Naive thymus-derived CD4-positive, alpha-beta T cell (primary cell): ENCODE measurements at regions not wholly inside any gene's neighbourhood (a gene's known extent, or its start where the extent isn't known, plus 50 kb on each side); places are given as distances from the start of the nearest gene placed in this dataset.
A peak's percentile ranks its signal among the peaks of the same experiment; 100 is the strongest.
"Not testable (repeated sequence)": the region's sequence is repeated elsewhere in the genome, so short reads cannot be mapped to it uniquely, and the experiment has no call there.

ENCODE experiments used
- ATAC-seq: fragments of 150-1000 bp; cut with Tn5 transposase; 2 replicates; pipeline ENCODE4 v1.10.0; 2021; ENCODE audit warnings: mild to moderate bottlenecking, moderate library complexity
- CTCF ChIA-PET: fragments of 350-600 bp; sonication (Branson Sonifier 250); formaldehyde crosslinking; loops from one replicate; lab custom pipeline; 2021; ENCODE audit warnings: antibody characterized with exemption; lab: Charles Lee
- POLR2A ChIA-PET: fragments of 350-600 bp; sonication (Branson Sonifier 250); formaldehyde crosslinking; loops from one replicate; lab custom pipeline; 2021; ENCODE audit warnings: antibody characterized with exemption, inconsistent platforms; lab: Charles Lee
- DNase-seq, 9 donors: peaks; one replicate each; pipeline versions ENCODE4 v3.0.0 to v3.0.0-alpha.2; 2020 to 2022; ENCODE audit warnings: mixed read lengths in 1 of 9
- H3K27ac ChIP-seq: one replicate; pipeline ENCODE4 v1.7.0; 2013; ENCODE audit warnings: mild to moderate bottlenecking, low read depth, low read length, moderate library complexity
- H3K27me3 ChIP-seq, 2 donors: one replicate each; pipeline ENCODE4 v1.7.0; 2013; ENCODE audit warnings: low read length in 2 of 2, mild to moderate bottlenecking in 2 of 2, moderate library complexity in 2 of 2; ENCODE audit not compliant: control insufficient read depth in 2 of 2, insufficient read depth in 2 of 2
- H3K36me3 ChIP-seq, 3 experiments: 1 replicate in 2 of 3; 2 replicates in 1 of 3; pipeline ENCODE4 v1.7.0; 2013; ENCODE audit warnings: low read length in 3 of 3, mild to moderate bottlenecking in 3 of 3, moderate library complexity in 1 of 3; ENCODE audit not compliant: insufficient read depth in 3 of 3, control insufficient read depth in 2 of 3
- H3K4me1 ChIP-seq, 2 donors: one replicate each; pipeline ENCODE4 v1.7.0; 2013; ENCODE audit warnings: low read length in 2 of 2, mild to moderate bottlenecking in 2 of 2, moderate library complexity in 1 of 2; ENCODE audit not compliant: control insufficient read depth in 2 of 2, insufficient read depth in 2 of 2
- H3K4me3 ChIP-seq: 2 replicates; pipeline ENCODE4 v1.7.0; 2013; ENCODE audit warnings: mild to moderate bottlenecking, low read length
- H3K9me3 ChIP-seq, 3 experiments: 1 replicate in 2 of 3; 2 replicates in 1 of 3; pipeline ENCODE4 v1.7.0; 2013; ENCODE audit warnings: low read length in 3 of 3; ENCODE audit not compliant: control insufficient read depth in 2 of 3
- H3K27ac Mint-ChIP-seq, 9 donors: one replicate each; pipeline ENCODE4 v1.8.0; 2020 to 2022; ENCODE audit warnings: mixed read lengths in 9 of 9, mild to moderate bottlenecking in 8 of 9, moderate library complexity in 5 of 9, inconsistent platforms in 2 of 9
- H3K27me3 Mint-ChIP-seq, 5 donors: one replicate each; pipeline ENCODE4 v1.8.0; 2021 to 2022; ENCODE audit warnings: mixed read lengths in 5 of 5, mild to moderate bottlenecking in 1 of 5
- H3K36me3 Mint-ChIP-seq, 5 donors: one replicate each; pipeline ENCODE4 v1.8.0; 2020 to 2022; ENCODE audit warnings: mixed read lengths in 5 of 5, mild to moderate bottlenecking in 3 of 5, inconsistent platforms in 1 of 5
- H3K4me1 Mint-ChIP-seq, 7 donors: one replicate each; pipeline ENCODE4 v1.8.0; 2020 to 2022; ENCODE audit warnings: mixed read lengths in 7 of 7, mild to moderate bottlenecking in 3 of 7, inconsistent platforms in 1 of 7
- H3K4me3 Mint-ChIP-seq, 10 donors: one replicate each; pipeline ENCODE4 v1.8.0; 2020 to 2022; ENCODE audit warnings: mild to moderate bottlenecking in 10 of 10, mixed read lengths in 10 of 10, moderate library complexity in 6 of 10, inconsistent platforms in 2 of 10
- H3K9me3 Mint-ChIP-seq, 11 donors: one replicate each; pipeline ENCODE4 v1.8.0; 2020 to 2022; ENCODE audit warnings: mixed read lengths in 11 of 11, mild to moderate bottlenecking in 4 of 11, inconsistent platforms in 1 of 11, moderate library complexity in 1 of 11
- intact Hi-C, 2 donors: fragments of 100-400 bp; cut with micrococcal nuclease; formaldehyde crosslinking; loops; one replicate each; pipeline ENCODE4 v1.15.1; 2023

DNA sequence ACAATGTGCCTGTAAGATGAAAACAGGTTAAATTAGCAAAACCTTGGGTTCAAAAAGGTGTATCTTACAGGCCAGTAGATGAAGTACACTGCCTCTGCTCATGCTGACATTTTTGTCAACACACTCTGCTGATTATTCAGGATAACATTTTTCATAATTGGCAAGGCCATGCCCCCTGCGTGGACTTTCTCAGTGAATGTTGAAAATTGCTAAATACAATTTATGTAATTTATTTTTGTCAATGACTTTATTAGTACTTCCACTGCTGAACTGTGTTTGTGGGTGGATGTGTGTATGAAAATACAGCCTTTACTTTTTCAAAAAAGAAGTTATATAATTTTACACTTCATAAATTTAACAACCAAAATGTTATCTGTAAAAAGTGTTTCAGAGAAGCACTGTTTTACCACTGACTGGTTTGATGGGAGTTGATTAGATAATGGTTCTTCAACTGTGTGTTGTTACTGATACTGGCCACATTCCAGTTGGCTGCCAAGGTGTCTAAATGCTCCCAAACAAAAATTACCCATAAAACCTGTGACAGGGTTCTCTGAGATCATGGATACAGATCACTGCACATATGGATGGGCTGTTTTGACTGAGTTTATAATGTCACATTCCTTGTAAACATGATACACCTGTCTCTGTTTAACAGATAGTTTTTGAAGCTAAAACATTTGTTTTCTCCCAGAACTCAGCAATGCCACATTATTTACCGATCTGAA is 151.9 kb upstream of the SLC7A11 start:
- Histone ChIP-seq H3K27me3 (no peaks in the 10 kb centered on the region), H3K4me3 (no peak overlapping the region), H3K4me1 (no peaks in the 10 kb centered on the region), H3K9me3 (no peaks in the 10 kb centered on the region), H3K27ac (no peak overlapping the region), H3K36me3 (no peaks in the 10 kb centered on the region)
- peaks cover 0 to 13% (median 0%) of the 10 kb centered on the region in 11 donors for H3K9me3 Mint-ChIP-seq
- no peak for DNase-seq
- POLR2A ChIA-PET = no interaction called here
- no peak for ATAC-seq
- H3K27me3 Mint-ChIP-seq = peaks cover 0 to 5% (median 0%) of the 10 kb centered on the region in 5 donors
- H3K4me3 Mint-ChIP-seq = no peak overlapping the region
- peaks cover 0 to 6% (median 0%) of the 10 kb centered on the region in 7 donors for H3K4me1 Mint-ChIP-seq
- no peaks in the 10 kb centered on the region for H3K36me3 Mint-ChIP-seq
- intact Hi-C loops = no loop called here
- no peak overlapping the region for H3K27ac Mint-ChIP-seq
- CTCF ChIA-PET = no interaction called here

DNA sequence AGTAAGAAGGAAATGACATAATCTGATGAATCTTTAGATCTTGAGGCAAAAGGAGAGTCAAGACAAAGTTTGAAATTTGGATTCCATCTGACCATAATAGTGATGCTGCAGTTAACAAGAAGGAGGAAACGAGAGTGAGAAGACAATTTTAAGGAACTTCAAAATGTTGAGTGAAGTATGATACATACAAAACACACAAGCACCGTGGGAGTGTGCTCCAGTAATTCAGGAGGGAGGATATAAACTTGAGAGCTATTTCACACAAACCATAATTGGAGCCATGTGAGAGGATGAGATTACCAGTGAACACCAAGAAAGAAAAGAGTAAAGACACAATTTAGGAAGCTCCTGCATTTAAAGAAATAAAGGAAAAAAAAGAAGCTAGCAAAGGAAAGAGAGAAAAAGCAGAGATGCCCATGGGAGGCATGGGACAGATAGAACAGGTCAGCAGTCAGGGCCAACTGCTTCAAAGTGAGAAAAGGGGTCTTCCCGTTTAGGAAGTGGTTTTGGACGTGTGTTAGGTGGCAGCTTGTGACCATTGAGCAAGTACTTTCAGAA is 150.7 kb upstream of the SLC7A11 start:
- Mint-ChIP-seq H3K27ac (no peak overlapping the region), H3K9me3 (peaks cover 0 to 11% (median 0%) of the 10 kb centered on the region in 11 donors), H3K36me3 (no peaks in the 10 kb centered on the region), H3K4me3 (no peak overlapping the region), H3K27me3 (peaks cover 0 to 5% (median 0%) of the 10 kb centered on the region in 5 donors), H3K4me1 (peaks cover 0 to 6% (median 0%) of the 10 kb centered on the region in 7 donors)
- POLR2A ChIA-PET = no interaction called here
- ATAC-seq (peak; percentile 86), DNase-seq (no peak)
- no peaks in the 10 kb centered on the region for H3K4me1 ChIP-seq
- no peaks in the 10 kb centered on the region for H3K27me3 ChIP-seq
- intact Hi-C loops = no loop called here
- H3K9me3 ChIP-seq = no peaks in the 10 kb centered on the region
- CTCF ChIA-PET = no interaction called here
- H3K4me3 ChIP-seq = no peak overlapping the region
- H3K27ac ChIP-seq = no peak overlapping the region
- no peaks in the 10 kb centered on the region for H3K36me3 ChIP-seq

DNA sequence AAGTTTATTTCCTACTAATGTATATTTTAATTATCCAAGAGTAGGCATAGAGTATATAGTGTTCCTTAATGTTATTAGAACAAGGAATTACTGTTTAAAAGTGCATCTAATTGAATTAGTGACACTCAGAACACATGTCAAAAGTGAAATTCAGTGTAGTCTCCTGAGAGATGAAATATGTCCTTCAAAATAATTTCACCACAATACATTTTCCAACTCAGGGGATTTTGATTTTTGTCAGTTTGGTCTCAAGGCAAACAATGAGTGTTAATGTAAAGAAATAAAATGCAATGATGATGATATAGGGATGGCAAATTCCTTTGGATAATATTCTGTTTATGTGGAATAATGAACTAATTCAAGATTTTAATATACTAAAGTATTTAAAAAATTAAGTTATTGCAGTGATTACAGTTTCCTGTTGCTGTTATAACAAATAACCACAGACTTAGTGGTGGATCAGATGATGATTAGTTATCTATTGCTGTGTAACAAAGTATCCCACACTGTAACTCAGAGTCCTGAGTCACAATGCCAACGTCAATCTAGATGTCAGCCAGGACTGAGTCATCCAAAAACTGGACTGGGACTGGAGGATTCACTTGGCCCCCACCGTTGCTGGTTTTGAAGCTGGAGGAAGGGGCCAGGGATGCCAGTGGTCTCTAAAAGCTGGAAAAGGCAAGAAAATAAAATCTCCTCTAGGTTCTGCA is 148.0 kb upstream of the SLC7A11 start:
- peak; percentile 55 for ATAC-seq
- Mint-ChIP-seq H3K9me3 (peaks cover 0 to 5% (median 0%) of the 10 kb centered on the region in 11 donors), H3K27me3 (no peaks in the 10 kb centered on the region), H3K27ac (no peak overlapping the region), H3K36me3 (no peaks in the 10 kb centered on the region), H3K4me3 (no peak overlapping the region), H3K4me1 (peaks cover 0 to 6% (median 0%) of the 10 kb centered on the region in 7 donors)
- Histone ChIP-seq H3K27ac (no peak overlapping the region), H3K36me3 (no peaks in the 10 kb centered on the region), H3K27me3 (no peaks in the 10 kb centered on the region), H3K9me3 (no peaks in the 10 kb centered on the region), H3K4me3 (no peak overlapping the region), H3K4me1 (no peaks in the 10 kb centered on the region)
- ChIA-PET POLR2A (no interaction called here), CTCF (no interaction called here)
- DNase-seq = no peak
- intact Hi-C loops = no loop called here

DNA sequence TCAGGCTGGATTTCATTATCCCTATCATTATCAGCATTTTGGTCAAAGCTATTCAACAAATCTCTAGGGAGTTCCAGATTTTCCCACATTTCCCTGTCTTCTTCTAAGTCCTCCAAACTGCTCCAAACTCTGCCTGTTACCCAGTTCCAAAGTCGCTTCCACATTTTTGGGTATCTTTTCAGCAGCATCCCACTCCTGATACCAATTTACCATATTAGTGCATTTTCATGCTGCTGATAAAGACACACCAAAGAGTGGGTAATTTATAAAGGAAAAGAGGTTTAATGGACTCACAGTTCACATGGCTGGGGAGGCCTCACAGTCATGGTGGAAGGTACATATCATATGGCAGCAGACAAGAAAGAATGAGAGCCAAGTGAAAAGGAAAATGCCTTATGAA is 132.8 kb upstream of the SLC7A11 start:
- Mint-ChIP-seq H3K27me3 (no peaks in the 10 kb centered on the region), H3K9me3 (peaks cover 0 to 25% (median 11%) of the 10 kb centered on the region in 11 donors), H3K27ac (no peak overlapping the region), H3K36me3 (no peaks in the 10 kb centered on the region), H3K4me3 (no peak overlapping the region), H3K4me1 (no peaks in the 10 kb centered on the region)
- Histone ChIP-seq H3K4me1 (no peaks in the 10 kb centered on the region), H3K27ac (no peak overlapping the region), H3K4me3 (no peak overlapping the region), H3K27me3 (no peaks in the 10 kb centered on the region), H3K9me3 (no peaks in the 10 kb centered on the region), H3K36me3 (no peaks in the 10 kb centered on the region)
- ChIA-PET POLR2A (no interaction called here), CTCF (no interaction called here)
- ATAC-seq (no peak), DNase-seq (no peak)
- intact Hi-C loops = no loop called here

DNA sequence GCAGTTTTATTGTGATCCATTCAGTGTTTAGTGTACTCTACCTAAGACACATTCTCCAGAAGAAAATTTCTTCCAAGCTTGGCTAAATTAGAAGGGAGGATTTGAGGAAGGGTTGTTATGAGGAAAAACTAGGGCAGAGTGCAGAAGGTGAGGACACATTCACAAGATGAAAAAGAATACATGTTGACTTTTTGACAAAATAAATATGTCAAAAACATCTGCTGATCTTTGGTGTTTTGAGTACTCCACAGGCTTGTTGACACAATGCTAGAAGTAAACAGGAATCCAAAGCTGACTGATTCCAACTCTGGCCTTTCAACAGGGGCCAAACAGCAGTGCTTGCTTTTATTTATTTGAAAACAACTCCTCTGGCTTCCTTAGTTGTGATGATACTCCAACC is 125.8 kb upstream of the SLC7A11 start:
- H3K27me3 ChIP-seq = no peaks in the 10 kb centered on the region
- H3K4me3 Mint-ChIP-seq = no peak overlapping the region
- H3K4me1 ChIP-seq = no peaks in the 10 kb centered on the region
- CTCF ChIA-PET = no interaction called here
- H3K27ac ChIP-seq = no peak overlapping the region
- no peak overlapping the region for H3K27ac Mint-ChIP-seq
- ATAC-seq (no peak), DNase-seq (no peak)
- no peaks in the 10 kb centered on the region for H3K9me3 ChIP-seq
- H3K4me1 Mint-ChIP-seq = no peaks in the 10 kb centered on the region
- POLR2A ChIA-PET = no interaction called here
- peaks cover 0 to 5% (median 0%) of the 10 kb centered on the region in 5 donors for H3K27me3 Mint-ChIP-seq
- H3K36me3 Mint-ChIP-seq = no peaks in the 10 kb centered on the region
- H3K9me3 Mint-ChIP-seq = peaks cover 0 to 12% (median 0%) of the 10 kb centered on the region in 11 donors
- H3K4me3 ChIP-seq = no peak overlapping the region
- intact Hi-C loops = no loop called here
- no peaks in the 10 kb centered on the region for H3K36me3 ChIP-seq

DNA sequence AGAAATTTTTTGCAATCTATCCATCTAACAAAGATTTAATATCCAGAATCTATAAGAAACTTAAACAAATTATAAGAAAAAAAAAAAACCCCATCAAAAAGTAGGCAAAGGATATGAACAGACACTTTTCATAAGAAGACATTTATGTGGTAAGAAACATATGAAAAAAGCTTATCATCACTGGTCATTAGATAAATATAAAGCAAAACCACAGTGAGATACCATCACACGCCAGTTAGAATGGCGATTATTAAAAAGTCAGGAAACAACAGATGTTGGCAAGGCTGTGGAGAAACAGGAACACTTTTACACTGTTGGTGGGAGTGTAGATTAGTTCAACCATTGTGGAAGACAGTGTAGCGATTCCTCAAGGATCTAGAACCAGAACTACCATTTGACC is 110.3 kb upstream of the SLC7A11 start:
- H3K27ac ChIP-seq, DNase-seq: not testable (repeated sequence)

More for the DNA sequence above, 110.3 kb upstream of the SLC7A11 start:
- ATAC-seq, H3K27me3 ChIP-seq, H3K27me3 Mint-ChIP-seq, CTCF ChIA-PET, POLR2A ChIA-PET, H3K4me1 Mint-ChIP-seq, H3K4me3 Mint-ChIP-seq, H3K36me3 Mint-ChIP-seq, H3K27ac Mint-ChIP-seq, H3K4me1 ChIP-seq, H3K9me3 ChIP-seq, H3K36me3 ChIP-seq, intact Hi-C loops, H3K4me3 ChIP-seq: not testable (repeated sequence)
- peaks cover 0 to 18% (median 5%) of the 10 kb centered on the region in 11 donors for H3K9me3 Mint-ChIP-seq
